Mesothelial cell of epicardium (in vitro differentiated cells): ENCODE measurements at regions not wholly inside any gene's neighbourhood (a gene's known extent, or its start where the extent isn't known, plus 50 kb on each side); places are given as distances from the start of the nearest gene placed in this dataset.

Experiments used
- DNase-seq, 2 experiments: peaks; one replicate each; pipeline ENCODE4 v3.0.0; 2021; ENCODE audit warnings: low spot score in 2 of 2; ENCODE audit not compliant: unreplicated experiment in 2 of 2
- H3K27ac Mint-ChIP-seq: 2 replicates; pipeline ENCODE4 v1.8.0; 2021; ENCODE audit warnings: mixed read lengths
- H3K27me3 Mint-ChIP-seq: 2 replicates; pipeline ENCODE4 v1.8.0; 2021; ENCODE audit warnings: low read depth, mixed read lengths
- H3K36me3 Mint-ChIP-seq: 2 replicates; pipeline ENCODE4 v1.8.0; 2021; ENCODE audit warnings: mixed read lengths
- H3K4me1 Mint-ChIP-seq: 2 replicates; pipeline ENCODE4 v1.8.0; 2021; ENCODE audit warnings: mixed read lengths
- H3K4me3 Mint-ChIP-seq: 2 replicates; pipeline ENCODE4 v1.8.0; 2021; ENCODE audit warnings: mild to moderate bottlenecking, moderate library complexity, mixed read lengths
- H3K9me3 Mint-ChIP-seq: 2 replicates; pipeline ENCODE4 v1.8.0; 2021; ENCODE audit warnings: mixed read lengths
- TF ChIP-seq, protein P1 (sequence below): fragments of 200-600 bp; sonication (generic); IDR thresholded peaks from one replicate; pipeline ENCODE4 v1.5.0; 2021; ENCODE audit warnings: antibody characterized with exemption; ENCODE audit not compliant: unreplicated experiment

DNA sequence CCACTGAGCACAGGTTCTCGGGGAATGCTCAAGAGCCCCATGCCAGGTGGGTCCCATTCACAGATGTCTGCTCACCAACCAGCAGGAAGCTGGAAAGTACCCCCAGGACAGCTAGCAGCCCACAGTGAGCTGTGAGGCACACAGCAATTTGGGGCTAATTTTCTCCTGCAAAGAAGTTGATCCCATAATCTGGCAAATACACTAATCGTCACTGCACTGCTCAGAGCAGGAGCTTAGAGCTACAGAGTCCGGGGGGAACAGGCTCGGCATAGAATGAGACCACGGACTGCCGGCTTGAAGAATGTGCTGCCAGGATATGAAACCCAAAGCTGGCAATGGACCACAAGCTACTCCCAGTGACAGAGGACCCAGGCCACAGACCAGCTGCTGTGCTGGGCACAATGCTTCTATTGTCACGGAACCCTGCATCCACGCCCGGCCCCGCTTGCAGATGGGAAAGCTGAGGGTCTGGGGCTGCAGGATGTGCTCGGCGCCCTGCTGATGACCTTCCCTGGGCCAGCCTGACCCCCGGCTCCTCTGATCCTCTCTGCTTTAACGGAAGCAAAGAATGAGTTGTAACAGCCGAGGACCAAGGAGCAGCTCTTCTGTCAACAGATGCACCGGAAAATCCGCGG is 239.7 kb downstream of the CTTN start:
- H3K4me1 Mint-ChIP-seq: no peaks in the 10 kb centered on the region
- H3K9me3 Mint-ChIP-seq: no peaks in the 10 kb centered on the region
- peaks cover 2% of the 10 kb centered on the region for H3K27me3 Mint-ChIP-seq
- no peaks in the 10 kb centered on the region for H3K36me3 Mint-ChIP-seq
- no peak overlapping the region for H3K4me3 Mint-ChIP-seq
- TF ChIP-seq, protein P1, sequence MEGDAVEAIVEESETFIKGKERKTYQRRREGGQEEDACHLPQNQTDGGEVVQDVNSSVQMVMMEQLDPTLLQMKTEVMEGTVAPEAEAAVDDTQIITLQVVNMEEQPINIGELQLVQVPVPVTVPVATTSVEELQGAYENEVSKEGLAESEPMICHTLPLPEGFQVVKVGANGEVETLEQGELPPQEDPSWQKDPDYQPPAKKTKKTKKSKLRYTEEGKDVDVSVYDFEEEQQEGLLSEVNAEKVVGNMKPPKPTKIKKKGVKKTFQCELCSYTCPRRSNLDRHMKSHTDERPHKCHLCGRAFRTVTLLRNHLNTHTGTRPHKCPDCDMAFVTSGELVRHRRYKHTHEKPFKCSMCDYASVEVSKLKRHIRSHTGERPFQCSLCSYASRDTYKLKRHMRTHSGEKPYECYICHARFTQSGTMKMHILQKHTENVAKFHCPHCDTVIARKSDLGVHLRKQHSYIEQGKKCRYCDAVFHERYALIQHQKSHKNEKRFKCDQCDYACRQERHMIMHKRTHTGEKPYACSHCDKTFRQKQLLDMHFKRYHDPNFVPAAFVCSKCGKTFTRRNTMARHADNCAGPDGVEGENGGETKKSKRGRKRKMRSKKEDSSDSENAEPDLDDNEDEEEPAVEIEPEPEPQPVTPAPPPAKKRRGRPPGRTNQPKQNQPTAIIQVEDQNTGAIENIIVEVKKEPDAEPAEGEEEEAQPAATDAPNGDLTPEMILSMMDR: no peak
- no peak for DNase-seq
- H3K27ac Mint-ChIP-seq: no peak overlapping the region

DNA sequence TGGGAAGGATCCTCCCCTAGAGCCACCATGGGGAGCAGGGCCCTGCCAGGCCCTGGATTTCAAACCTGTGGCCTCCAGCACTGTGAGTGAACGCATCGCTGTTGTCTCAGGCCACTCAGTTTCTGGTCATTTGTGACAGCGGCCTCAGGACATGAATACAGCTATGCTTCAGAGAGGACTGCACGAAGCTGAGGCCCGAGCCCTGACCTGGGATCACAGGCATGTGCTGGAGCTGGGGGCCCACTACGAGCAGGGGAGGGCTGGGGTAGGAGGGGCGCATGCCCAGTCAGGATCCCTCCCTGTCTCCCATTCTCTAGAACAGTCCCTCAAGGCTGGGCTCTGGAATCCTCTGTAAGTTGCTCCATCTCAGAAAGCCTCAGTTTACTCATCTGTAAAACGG is 242.1 kb downstream of the CTTN start:
- H3K4me1 Mint-ChIP-seq: peaks cover 5% of the 10 kb centered on the region
- TF ChIP-seq, protein P1: no peak
- no peaks in the 10 kb centered on the region for H3K9me3 Mint-ChIP-seq
- DNase-seq: no peak
- H3K36me3 Mint-ChIP-seq: no peaks in the 10 kb centered on the region
- no peak overlapping the region for H3K27ac Mint-ChIP-seq
- no peak overlapping the region for H3K4me3 Mint-ChIP-seq
- H3K27me3 Mint-ChIP-seq: peaks cover 3% of the 10 kb centered on the region

GRCh38 chr11:70641369-70641768 is 243.0 kb downstream of the CTTN start:
- Mint-ChIP-seq H3K4me3 (no peak overlapping the region), H3K9me3 (no peaks in the 10 kb centered on the region), H3K27ac (no peak overlapping the region)

GRCh38 chr11:70642266-70642665 is 243.9 kb downstream of the CTTN start:
- Mint-ChIP-seq H3K36me3 (no peaks in the 10 kb centered on the region), H3K9me3 (no peaks in the 10 kb centered on the region), H3K4me3 (no peak overlapping the region), H3K27me3 (peaks cover 5% of the 10 kb centered on the region), H3K4me1 (peaks cover 5% of the 10 kb centered on the region), H3K27ac (no peak overlapping the region)
- no peak for DNase-seq
- TF ChIP-seq, protein P1: no peak

More at GRCh38 chr11:70641369-70641768, 243.0 kb downstream of the CTTN start:
- no peak for DNase-seq
- Mint-ChIP-seq H3K36me3 (no peaks in the 10 kb centered on the region), H3K4me1 (peaks cover 5% of the 10 kb centered on the region), H3K27me3 (peaks cover 3% of the 10 kb centered on the region)
- TF ChIP-seq, protein P1: no peak

GRCh38 chr11:70643642-70644041 is 245.3 kb downstream of the CTTN start:
- H3K9me3 Mint-ChIP-seq: no peaks in the 10 kb centered on the region
- DNase-seq: no peak
- H3K27me3 Mint-ChIP-seq: peaks cover 9% of the 10 kb centered on the region
- TF ChIP-seq, protein P1: no peak
- no peaks in the 10 kb centered on the region for H3K36me3 Mint-ChIP-seq
- H3K4me3 Mint-ChIP-seq: no peak overlapping the region
- H3K4me1 Mint-ChIP-seq: peaks cover 5% of the 10 kb centered on the region
- no peak overlapping the region for H3K27ac Mint-ChIP-seq
